OCI-LY7 (cell line): ENCODE measurements at regions not wholly inside any gene's neighbourhood (a gene's known extent, or its start where the extent isn't known, plus 50 kb on each side); places are given as distances from the start of the nearest gene placed in this dataset.

Source experiments
- EZH2phosphoT487 ChIP-seq: fragments of 200-600 bp; sonication (generic); IDR thresholded peaks from 2 replicates; pipeline ENCODE4 v1.6.1; 2018; ENCODE audit warnings: low read depth, borderline replicate concordance, mild to moderate bottlenecking, mixed run types, antibody characterized with exemption, low read length, moderate library complexity, mixed read lengths
- TF ChIP-seq, protein P1 (sequence below): fragments of 200-600 bp; sonication (generic); conservative IDR thresholded peaks from 2 replicates; pipeline ENCODE4 v1.5.1; 2014; ENCODE audit warnings: mild to moderate bottlenecking, antibody characterized with exemption, low read length, moderate library complexity, mixed read lengths

DNA sequence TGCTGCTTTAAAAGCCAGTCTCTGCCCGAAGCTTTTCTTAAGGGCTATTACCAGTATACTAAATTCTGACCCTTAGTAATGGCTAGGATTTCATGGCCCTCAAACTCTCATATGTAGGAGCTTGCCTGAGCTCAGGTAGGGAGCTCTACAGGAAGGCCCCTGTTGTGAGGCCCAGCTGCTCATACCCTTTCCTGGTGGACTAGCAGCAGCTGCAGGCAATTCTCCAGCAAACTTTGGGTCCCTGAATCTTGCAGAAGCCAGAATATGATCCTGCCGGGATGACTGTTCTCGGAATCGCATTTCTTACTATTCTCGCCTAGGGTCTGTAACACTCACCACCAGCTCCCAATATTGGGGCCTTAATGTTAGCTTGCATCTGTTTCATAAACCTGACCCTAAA, 106.4 kb upstream of the SERTAD2 start:
- TF ChIP-seq, protein P1, sequence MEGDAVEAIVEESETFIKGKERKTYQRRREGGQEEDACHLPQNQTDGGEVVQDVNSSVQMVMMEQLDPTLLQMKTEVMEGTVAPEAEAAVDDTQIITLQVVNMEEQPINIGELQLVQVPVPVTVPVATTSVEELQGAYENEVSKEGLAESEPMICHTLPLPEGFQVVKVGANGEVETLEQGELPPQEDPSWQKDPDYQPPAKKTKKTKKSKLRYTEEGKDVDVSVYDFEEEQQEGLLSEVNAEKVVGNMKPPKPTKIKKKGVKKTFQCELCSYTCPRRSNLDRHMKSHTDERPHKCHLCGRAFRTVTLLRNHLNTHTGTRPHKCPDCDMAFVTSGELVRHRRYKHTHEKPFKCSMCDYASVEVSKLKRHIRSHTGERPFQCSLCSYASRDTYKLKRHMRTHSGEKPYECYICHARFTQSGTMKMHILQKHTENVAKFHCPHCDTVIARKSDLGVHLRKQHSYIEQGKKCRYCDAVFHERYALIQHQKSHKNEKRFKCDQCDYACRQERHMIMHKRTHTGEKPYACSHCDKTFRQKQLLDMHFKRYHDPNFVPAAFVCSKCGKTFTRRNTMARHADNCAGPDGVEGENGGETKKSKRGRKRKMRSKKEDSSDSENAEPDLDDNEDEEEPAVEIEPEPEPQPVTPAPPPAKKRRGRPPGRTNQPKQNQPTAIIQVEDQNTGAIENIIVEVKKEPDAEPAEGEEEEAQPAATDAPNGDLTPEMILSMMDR, result no peak
- no peak for TF ChIP-seq EZH2phosphoT487
